NCI-H2227 (cell line): ENCODE measurements at regions not wholly inside any gene's neighbourhood (a gene's known extent, or its start where the extent isn't known, plus 50 kb on each side); places are given as distances from the start of the nearest gene placed in this dataset.
"Not testable (repeated sequence)": the region's sequence is repeated elsewhere in the genome, so short reads cannot be mapped to it uniquely, and the experiment has no call there.

Experiments used
- DNase-seq: peaks from one replicate; lab custom pipeline; 2025; ENCODE audit not compliant: unreplicated experiment; lab: John Stamatoyannopoulos, UW

- no peak for DNase-seq
These were observed 252.7 kb upstream of the IL12B start for GRCh38 chr5:159582756-159583541.

DNA sequence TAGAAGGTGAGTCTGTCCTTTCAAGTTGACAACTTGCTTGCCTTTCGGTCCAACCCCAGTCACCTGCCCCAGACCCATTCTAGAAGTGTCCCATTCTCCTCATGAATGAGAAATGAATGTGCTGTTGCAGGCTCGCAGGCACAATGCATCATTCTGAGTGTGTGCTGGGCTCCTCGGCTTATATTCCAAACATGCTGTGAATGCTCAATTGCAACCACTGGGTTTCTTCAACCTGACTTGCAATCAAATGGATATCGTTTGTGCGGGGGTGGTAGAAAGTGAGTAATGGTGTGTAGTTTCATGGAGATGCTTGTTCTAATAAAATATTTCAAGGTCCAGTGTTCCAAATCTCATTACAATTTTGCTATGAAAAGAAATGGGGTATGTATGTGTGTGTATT is 256.6 kb upstream of the IL12B start:
- no peak for DNase-seq

GRCh38 chr5:159588941-159589340 is 258.7 kb upstream of the IL12B start:
- no peak for DNase-seq

- no peak for DNase-seq
These were observed 263.3 kb upstream of the IL12B start for GRCh38 chr5:159593518-159594073.

DNA sequence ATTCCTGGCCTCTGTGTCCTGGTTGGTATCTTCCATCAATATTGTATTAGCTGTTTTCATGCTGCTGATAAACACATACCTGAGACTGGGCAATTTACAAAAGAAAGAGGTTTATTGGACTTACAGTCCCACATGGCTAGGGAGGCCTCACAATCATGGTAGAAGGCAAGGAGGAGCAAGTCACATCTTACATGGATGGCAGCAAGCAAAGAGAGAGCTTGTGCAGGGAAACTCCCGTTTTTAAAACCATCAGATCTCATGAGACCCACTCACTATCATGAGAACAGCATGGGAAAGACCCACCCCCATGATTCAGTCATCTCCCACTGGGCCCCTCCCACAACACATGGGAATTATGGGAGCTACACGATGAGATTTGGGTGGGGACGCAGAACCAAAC is 265.3 kb upstream of the IL12B start:
- DNase-seq, result not testable (repeated sequence)

GRCh38 chr5:159601216-159601615 is 270.9 kb upstream of the IL12B start:
- DNase-seq, result no peak

GRCh38 chr5:159602434-159602833 is 272.1 kb upstream of the IL12B start:
- DNase-seq, result no peak

DNA sequence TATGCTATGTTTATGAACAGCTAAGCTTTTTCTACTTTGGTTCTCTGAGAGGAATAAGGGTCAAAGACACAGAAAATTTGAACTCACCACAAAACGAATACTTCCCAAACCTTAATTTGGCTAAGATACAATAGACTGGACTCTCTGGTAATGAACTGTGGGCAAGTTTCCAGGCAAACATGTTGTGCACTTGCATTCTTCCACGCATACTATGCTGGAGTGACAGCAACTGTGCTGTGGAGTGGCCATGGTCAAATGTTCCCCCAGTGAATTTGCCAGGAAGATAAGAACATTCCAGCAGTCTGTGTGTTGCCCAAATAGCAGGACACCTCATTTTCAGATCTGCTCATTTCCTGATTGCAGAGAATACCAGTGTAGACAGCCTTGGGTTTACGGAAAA is 275.3 kb upstream of the IL12B start:
- DNase-seq, result no peak

- DNase-seq, result no peak
These were observed 279.1 kb upstream of the IL12B start for GRCh38 chr5:159609359-159609758.

DNA sequence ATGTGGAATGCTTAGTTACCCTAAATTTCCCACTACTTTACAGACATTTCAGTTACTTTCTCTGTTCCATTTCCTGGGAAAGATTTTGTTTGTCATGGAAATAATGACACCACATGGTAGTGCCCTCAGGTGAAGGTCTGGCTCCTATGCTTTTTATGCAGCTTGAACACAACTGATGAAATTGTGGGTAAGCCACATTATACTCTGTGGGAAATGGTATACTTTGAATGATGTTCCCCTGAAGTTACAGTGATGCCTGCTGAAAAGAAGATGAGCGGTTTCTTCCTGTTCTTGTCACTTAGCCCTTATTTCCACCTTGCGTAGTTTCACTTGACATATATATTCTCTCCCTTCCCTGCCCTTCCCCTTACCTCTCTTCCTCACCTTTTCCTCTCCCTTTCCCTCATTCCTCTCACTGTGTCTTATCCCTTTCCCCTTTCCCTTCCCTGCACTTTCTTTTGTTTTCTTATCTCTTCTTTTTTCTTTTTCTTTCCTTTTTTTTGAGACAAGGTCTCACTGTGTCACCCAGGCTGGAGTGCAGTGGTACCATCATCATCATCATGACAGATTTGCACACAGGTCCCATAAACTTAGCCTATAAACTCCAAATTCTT is 280.8 kb upstream of the IL12B start:
- DNase-seq, result no peak

GRCh38 chr5:159616952-159617351 is 286.7 kb upstream of the IL12B start:
- no peak for DNase-seq

GRCh38 chr5:159619826-159620225 is 289.5 kb upstream of the IL12B start:
- no peak for DNase-seq

DNA sequence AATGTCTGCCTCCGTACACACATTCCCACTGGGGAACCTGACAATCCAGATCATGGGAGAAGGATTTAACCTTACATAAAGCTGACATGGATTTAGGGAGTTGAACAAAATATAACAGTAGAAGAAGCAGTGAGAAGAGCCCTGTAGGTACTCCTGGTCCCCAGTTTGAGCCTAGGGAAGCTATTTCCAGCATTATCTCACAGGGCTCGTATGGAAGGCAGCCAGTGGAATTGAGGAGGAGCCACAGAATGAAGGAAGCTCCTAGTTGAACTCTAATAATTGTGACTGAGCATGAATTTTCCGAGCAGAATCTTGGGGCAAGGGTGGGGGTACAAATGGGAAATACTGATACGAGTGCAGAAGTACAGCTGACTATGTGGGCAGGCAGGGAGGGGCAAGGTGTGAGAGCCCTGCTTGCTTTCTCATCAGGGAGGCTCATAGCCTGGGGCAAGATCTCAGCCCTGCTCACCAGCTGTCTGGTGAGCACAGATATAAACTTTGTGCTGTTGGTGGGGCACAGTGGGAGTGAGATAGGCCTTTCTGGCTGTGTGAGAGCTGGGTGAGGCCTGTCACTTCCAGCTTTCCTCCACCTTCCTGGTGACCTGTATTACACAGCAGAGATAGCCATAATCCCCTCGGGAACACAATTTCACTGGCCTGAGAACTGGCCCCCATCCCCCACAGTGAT is 290.7 kb upstream of the IL12B start:
- DNase-seq, result no peak

GRCh38 chr5:159628703-159629102 is 287.6 kb upstream of the ADRA1B start:
- DNase-seq, result no peak

DNA sequence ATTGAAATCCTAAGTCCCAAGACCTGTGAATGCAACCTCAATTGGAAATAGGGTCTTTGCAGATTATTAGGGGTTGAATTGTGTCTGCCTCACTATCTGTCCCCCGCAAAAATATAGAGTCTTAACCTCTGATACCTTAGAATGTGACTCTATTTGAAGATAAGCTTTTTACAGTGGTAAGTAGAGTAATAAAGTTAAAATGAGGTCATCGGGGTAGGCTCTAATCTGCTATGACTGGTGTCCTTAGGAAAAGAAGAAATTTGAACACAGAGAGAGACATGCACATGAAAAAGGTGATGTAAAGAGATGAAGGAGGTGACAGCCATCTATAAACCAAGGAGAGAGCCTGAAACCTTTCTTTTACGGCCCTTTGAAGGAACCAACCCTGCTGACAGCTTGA is 287.1 kb upstream of the ADRA1B start:
- no peak for DNase-seq

DNA sequence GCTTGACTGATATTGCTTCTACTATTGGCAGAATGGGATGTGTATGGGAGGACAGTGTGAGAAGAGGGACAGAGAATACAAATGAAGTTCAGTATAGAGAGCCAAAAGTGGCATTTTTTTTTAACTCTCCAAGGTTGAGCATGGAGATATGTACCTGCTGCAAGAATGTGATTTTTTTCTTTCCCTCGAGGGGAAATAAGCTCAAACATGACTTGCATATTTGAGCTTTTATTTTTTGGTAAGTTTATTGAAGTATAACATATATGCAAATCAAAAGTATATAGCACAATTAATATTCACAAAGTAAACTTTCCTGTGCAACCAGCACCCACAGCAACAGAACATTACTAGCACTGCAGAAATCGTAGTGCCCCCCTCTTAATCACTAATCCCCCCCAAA is 285.7 kb upstream of the ADRA1B start:
- no peak for DNase-seq

GRCh38 chr5:159631001-159631400 is 285.3 kb upstream of the ADRA1B start:
- no peak for DNase-seq

GRCh38 chr5:159632866-159633265 is 283.4 kb upstream of the ADRA1B start:
- DNase-seq, result no peak

GRCh38 chr5:159638481-159638880 is 277.8 kb upstream of the ADRA1B start:
- DNase-seq, result no peak

- DNase-seq, result no peak
These were observed 277.2 kb upstream of the ADRA1B start for GRCh38 chr5:159638954-159639559.

- DNase-seq, result no peak
These were observed 276.7 kb upstream of the ADRA1B start for GRCh38 chr5:159639590-159639989.
